ENCODE measurements at regions not wholly inside any gene's neighbourhood (a gene's known extent, or its start where the extent isn't known, plus 50 kb on each side); places are given as distances from the start of the nearest gene placed in this dataset.
"Not testable (repeated sequence)": the region's sequence is repeated elsewhere in the genome, so short reads cannot be mapped to it uniquely, and the experiment has no call there.

DNA sequence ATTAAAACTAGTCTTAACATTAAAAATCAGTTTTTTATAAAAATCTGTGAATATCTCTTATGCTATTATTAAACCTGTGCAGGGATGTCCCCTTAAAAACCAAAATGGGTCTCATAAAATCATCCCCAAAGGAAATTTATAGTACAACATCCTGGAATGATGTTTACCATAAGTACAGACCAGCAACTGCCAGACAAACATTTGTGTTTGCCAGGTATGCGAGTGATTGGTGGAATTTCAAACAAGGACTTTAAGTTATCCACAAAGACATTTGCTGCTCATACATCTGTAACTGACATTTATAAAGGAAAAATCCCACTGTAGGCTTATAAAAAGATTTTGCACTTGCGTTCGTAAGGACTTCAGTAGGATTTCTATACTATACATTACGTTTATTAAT, 1375.4 kb upstream of the WWC1 start:
- ChIA-PET CTCF (ENCODE audit: unreplicated experiment) (no interaction called here), POLR2A (no interaction called here)
- Histone ChIP-seq H4K20me1 (ENCODE audit: insufficient read depth, low read length) (no peaks in the 10 kb centered on the region), H3K36me3 (ENCODE audit: insufficient read depth, low read length) (no peaks in the 10 kb centered on the region), H3K4me1 (ENCODE audit: insufficient read depth, low read length, poor library complexity, severe bottlenecking) (no peaks in the 10 kb centered on the region), H3K27ac (ENCODE audit: low read depth, low read length, poor library complexity, severe bottlenecking) (no peak overlapping the region), H3K9me2 (ENCODE audit: insufficient read depth, low read length) (no peaks in the 10 kb centered on the region), H3K4me3 (ENCODE audit: low read depth, low read length, poor library complexity, severe bottlenecking) (no peak overlapping the region), H3K79me2 (ENCODE audit: insufficient read depth, low read depth, low read length) (no peaks in the 10 kb centered on the region), H3K9me3 (ENCODE audit: low read length) (no peaks in the 10 kb centered on the region), H3K4me2 (ENCODE audit: low read length) (no peak overlapping the region), H2AFZ (ENCODE audit: low read length) (no peak overlapping the region)
- intact Hi-C loops (cut with micrococcal nuclease; ENCODE audit: unreplicated experiment) = no loop called here
- no peak for DNase-seq (ENCODE audit: low spot score)
- BruUV-seq (replicated peaks) = no TSS peak
- TF ChIP-seq EZH2phosphoT487 (IDR thresholded peaks at IDR 0.05; ENCODE audit: borderline replicate concordance, low read depth, low read length) (no peak), CTCF (conservative IDR thresholded peaks at IDR 0.05; ENCODE audit: low read length) (no peak)

GRCh38 chr5:166926138-166926537, 1365.3 kb upstream of the WWC1 start:
- Histone ChIP-seq H3K4me3 (ENCODE audit: low read depth, low read length, poor library complexity, severe bottlenecking) (no peak overlapping the region), H3K4me1 (ENCODE audit: insufficient read depth, low read length, poor library complexity, severe bottlenecking) (no peaks in the 10 kb centered on the region), H3K9me2 (ENCODE audit: insufficient read depth, low read length) (no peaks in the 10 kb centered on the region), H3K9me3 (ENCODE audit: low read length) (no peaks in the 10 kb centered on the region), H3K36me3 (ENCODE audit: insufficient read depth, low read length) (no peaks in the 10 kb centered on the region), H3K79me2 (ENCODE audit: insufficient read depth, low read depth, low read length) (no peaks in the 10 kb centered on the region), H2AFZ (ENCODE audit: low read length) (no peak overlapping the region), H3K4me2 (ENCODE audit: low read length) (no peak overlapping the region), H4K20me1 (ENCODE audit: insufficient read depth, low read length) (no peaks in the 10 kb centered on the region), H3K27ac (ENCODE audit: low read depth, low read length, poor library complexity, severe bottlenecking) (no peak overlapping the region)
- BruUV-seq (replicated peaks) = no TSS peak
- TF ChIP-seq EZH2phosphoT487 (IDR thresholded peaks at IDR 0.05; ENCODE audit: borderline replicate concordance, low read depth, low read length) (no peak), CTCF (conservative IDR thresholded peaks at IDR 0.05; ENCODE audit: low read length) (no peak)
- intact Hi-C loops (cut with micrococcal nuclease; ENCODE audit: unreplicated experiment) = no loop called here
- ChIA-PET CTCF (ENCODE audit: unreplicated experiment) (no interaction called here), POLR2A (no interaction called here)
- no peak for DNase-seq (ENCODE audit: low spot score)

- H3K9me3 ChIP-seq (ENCODE audit: low read length); H3K4me3 ChIP-seq (ENCODE audit: low read depth, low read length, poor library complexity, severe bottlenecking); H3K79me2 ChIP-seq (ENCODE audit: insufficient read depth, low read depth, low read length); H3K4me2 ChIP-seq (ENCODE audit: low read length); H3K9me2 ChIP-seq (ENCODE audit: insufficient read depth, low read length); H3K4me1 ChIP-seq (ENCODE audit: insufficient read depth, low read length, poor library complexity, severe bottlenecking); H3K27ac ChIP-seq (ENCODE audit: low read depth, low read length, poor library complexity, severe bottlenecking); H2AFZ ChIP-seq (ENCODE audit: low read length); intact Hi-C loops (cut with micrococcal nuclease; ENCODE audit: unreplicated experiment); POLR2A ChIA-PET; DNase-seq (ENCODE audit: low spot score); H3K36me3 ChIP-seq (ENCODE audit: insufficient read depth, low read length); H4K20me1 ChIP-seq (ENCODE audit: insufficient read depth, low read length); CTCF ChIA-PET (ENCODE audit: unreplicated experiment); BruUV-seq (replicated peaks): not testable (repeated sequence)
These were observed 1364.5 kb upstream of the WWC1 start for GRCh38 chr5:166926806-166927475.
